ENCODE measurements at regions not wholly inside any gene's neighbourhood (a gene's known extent, or its start where the extent isn't known, plus 50 kb on each side); places are given as distances from the start of the nearest gene placed in this dataset.

DNA sequence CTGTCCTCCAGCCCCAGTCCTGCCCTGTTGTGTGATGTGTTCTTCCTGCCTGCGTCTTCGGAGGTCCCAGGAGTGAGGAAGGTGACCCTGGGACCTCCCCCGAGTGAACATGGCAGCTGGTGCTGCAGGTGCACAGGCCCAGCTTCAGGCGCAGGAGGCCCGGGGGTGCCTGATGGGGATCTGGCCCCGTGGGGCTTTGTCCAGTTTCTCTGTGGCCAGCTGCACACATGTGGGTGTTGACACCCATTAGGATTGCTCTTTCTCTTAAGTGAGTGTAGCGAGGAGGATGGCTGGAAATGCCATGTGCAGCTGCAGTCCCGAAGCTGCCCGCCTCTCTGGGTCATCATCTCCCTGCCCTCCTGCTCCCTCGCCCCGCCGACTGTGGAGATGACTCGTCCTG is 1279.7 kb downstream of the BRD1 start:
- ATAC-seq (ENCODE audit: low FRiP score) (no peak), DNase-seq (ENCODE audit: low spot score) (no peak)
- TF ChIP-seq, protein P1, sequence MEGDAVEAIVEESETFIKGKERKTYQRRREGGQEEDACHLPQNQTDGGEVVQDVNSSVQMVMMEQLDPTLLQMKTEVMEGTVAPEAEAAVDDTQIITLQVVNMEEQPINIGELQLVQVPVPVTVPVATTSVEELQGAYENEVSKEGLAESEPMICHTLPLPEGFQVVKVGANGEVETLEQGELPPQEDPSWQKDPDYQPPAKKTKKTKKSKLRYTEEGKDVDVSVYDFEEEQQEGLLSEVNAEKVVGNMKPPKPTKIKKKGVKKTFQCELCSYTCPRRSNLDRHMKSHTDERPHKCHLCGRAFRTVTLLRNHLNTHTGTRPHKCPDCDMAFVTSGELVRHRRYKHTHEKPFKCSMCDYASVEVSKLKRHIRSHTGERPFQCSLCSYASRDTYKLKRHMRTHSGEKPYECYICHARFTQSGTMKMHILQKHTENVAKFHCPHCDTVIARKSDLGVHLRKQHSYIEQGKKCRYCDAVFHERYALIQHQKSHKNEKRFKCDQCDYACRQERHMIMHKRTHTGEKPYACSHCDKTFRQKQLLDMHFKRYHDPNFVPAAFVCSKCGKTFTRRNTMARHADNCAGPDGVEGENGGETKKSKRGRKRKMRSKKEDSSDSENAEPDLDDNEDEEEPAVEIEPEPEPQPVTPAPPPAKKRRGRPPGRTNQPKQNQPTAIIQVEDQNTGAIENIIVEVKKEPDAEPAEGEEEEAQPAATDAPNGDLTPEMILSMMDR (IDR thresholded peaks at IDR 0.05), result no peak

- ATAC-seq (ENCODE audit: low FRiP score), result no peak
- TF ChIP-seq, protein P1 (IDR thresholded peaks at IDR 0.05), result no peak
- no peak for DNase-seq (ENCODE audit: low spot score)
Measured at GRCh38 chr22:48546653-48547424, 1280.8 kb downstream of the BRD1 start.

DNA sequence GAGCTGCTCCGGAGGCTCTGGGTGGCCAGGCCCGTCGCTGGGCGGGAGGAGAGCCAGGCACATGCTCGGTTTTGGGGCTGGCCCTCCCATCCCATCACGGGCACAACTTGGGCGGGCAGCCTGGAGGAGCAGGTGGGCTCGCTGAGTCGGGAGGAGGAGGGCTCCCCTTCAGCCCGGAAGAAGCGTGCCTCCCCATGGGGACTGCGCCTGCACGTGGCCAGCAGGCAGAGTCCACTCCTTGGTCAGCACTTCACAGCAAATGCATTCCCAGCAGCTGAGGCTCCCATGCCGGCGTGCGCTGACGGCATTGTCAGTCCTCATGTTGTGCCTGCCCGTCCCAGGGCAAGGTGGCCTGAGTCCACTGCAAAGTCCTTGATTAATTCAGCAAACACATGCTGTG is 1281.7 kb downstream of the BRD1 start:
- TF ChIP-seq, protein P1 (IDR thresholded peaks at IDR 0.05), result no peak
- DNase-seq (ENCODE audit: low spot score) (no peak), ATAC-seq (ENCODE audit: low FRiP score) (no peak)

- TF ChIP-seq, protein P1 (IDR thresholded peaks at IDR 0.05), result no peak
- ATAC-seq (ENCODE audit: low FRiP score), result no peak
- DNase-seq (ENCODE audit: low spot score), result no peak
Measured at GRCh38 chr22:48541401-48542098, 1286.1 kb downstream of the BRD1 start.

GRCh38 chr22:48539261-48539660 is 1288.4 kb downstream of the BRD1 start:
- DNase-seq (ENCODE audit: low spot score), result no peak
- no peak for ATAC-seq (ENCODE audit: low FRiP score)
- TF ChIP-seq, protein P1 (IDR thresholded peaks at IDR 0.05), result no peak

- TF ChIP-seq, protein P1 (IDR thresholded peaks at IDR 0.05), result no peak
- no peak for DNase-seq (ENCODE audit: low spot score)
- no peak for ATAC-seq (ENCODE audit: low FRiP score)
Measured at GRCh38 chr22:48538291-48538820, 1289.3 kb downstream of the BRD1 start.

All from omental fat pad (tissue), 3 donors.